H9 (cell line): ENCODE measurements at regions not wholly inside any gene's neighbourhood (a gene's known extent, or its start where the extent isn't known, plus 50 kb on each side); places are given as distances from the start of the nearest gene placed in this dataset.

ENCODE experiments used
- DNase-seq: peaks from one replicate; pipeline ENCODE4 v3.0.0-alpha.2; 2017
- H2AFZ ChIP-seq: one replicate; pipeline ENCODE4 v1.6.1; 2013; ENCODE audit warnings: mild to moderate bottlenecking, low read length, control low read depth, moderate library complexity
- H2AK5ac ChIP-seq: 2 replicates; pipeline ENCODE4 v1.6.1; 2013; ENCODE audit warnings: low read length, control low read depth, mixed read lengths; ENCODE audit not compliant: insufficient read length
- H2BK120ac ChIP-seq: one replicate; pipeline ENCODE4 v1.6.1; 2013; ENCODE audit warnings: low read depth, mild to moderate bottlenecking, low read length, control low read depth, inconsistent platforms; ENCODE audit not compliant: poor library complexity, severe bottlenecking
- H2BK12ac ChIP-seq: 2 replicates; pipeline ENCODE4 v1.6.1; 2013; ENCODE audit warnings: low read length, control low read depth, mixed read lengths, low read depth; ENCODE audit not compliant: insufficient read length
- H2BK15ac ChIP-seq: 2 replicates; pipeline ENCODE4 v1.6.1; 2013; ENCODE audit warnings: low read depth, low read length, control low read depth
- H2BK20ac ChIP-seq: one replicate; pipeline ENCODE4 v1.6.1; 2013; ENCODE audit warnings: low read depth, mild to moderate bottlenecking, low read length, control low read depth, inconsistent platforms; ENCODE audit not compliant: poor library complexity, severe bottlenecking
- H2BK5ac ChIP-seq: 2 replicates; pipeline ENCODE4 v1.6.1; 2013; ENCODE audit warnings: low read length, control low read depth, mixed read lengths; ENCODE audit not compliant: insufficient read length
- H3K14ac ChIP-seq: 2 replicates; pipeline ENCODE4 v1.6.1; 2013; ENCODE audit warnings: low read length, control low read depth; ENCODE audit not compliant: insufficient read depth
- H3K18ac ChIP-seq: 2 replicates; pipeline ENCODE4 v1.6.1; 2013; ENCODE audit warnings: low read depth, mild to moderate bottlenecking, mixed read lengths, low read length, control low read depth; ENCODE audit not compliant: insufficient read length
- H3K23ac ChIP-seq: 2 replicates; pipeline ENCODE4 v1.6.1; 2013; ENCODE audit warnings: low read length, control low read depth, mixed read lengths, low read depth; ENCODE audit not compliant: insufficient read length
- H3K23me2 ChIP-seq: 2 replicates; pipeline ENCODE4 v1.6.1; 2013; ENCODE audit warnings: low read depth, mild to moderate bottlenecking, mixed read lengths, low read length, control low read depth; ENCODE audit not compliant: insufficient read length, poor library complexity, severe bottlenecking
- H3K27ac ChIP-seq: 2 replicates; pipeline ENCODE4 v1.5.1; 2013; ENCODE audit warnings: low read length, control low read depth, mixed read lengths, low read depth; ENCODE audit not compliant: insufficient read length
- H3K27me3 ChIP-seq: 2 replicates; pipeline ENCODE4 v1.6.1; 2013; ENCODE audit warnings: low read length, control low read depth, inconsistent platforms; ENCODE audit not compliant: insufficient read depth
- H3K4ac ChIP-seq: 2 replicates; pipeline ENCODE4 v1.6.1; 2013; ENCODE audit warnings: low read depth, mild to moderate bottlenecking, control low read depth, inconsistent platforms, low read length, moderate library complexity
- H3K4me1 ChIP-seq: 2 replicates; pipeline ENCODE4 v1.6.1; 2013; ENCODE audit warnings: low read length, control low read depth, inconsistent platforms; ENCODE audit not compliant: insufficient read depth
- H3K4me2 ChIP-seq: 2 replicates; pipeline ENCODE4 v1.6.1; 2013; ENCODE audit warnings: low read length, control low read depth, mixed read lengths; ENCODE audit not compliant: insufficient read length, insufficient read depth
- H3K56ac ChIP-seq: 2 replicates; pipeline ENCODE4 v1.6.1; 2013; ENCODE audit warnings: low read depth, mild to moderate bottlenecking, mixed read lengths, low read length, control low read depth; ENCODE audit not compliant: insufficient read length
- H3K79me1 ChIP-seq: 2 replicates; pipeline ENCODE4 v1.6.1; 2013; ENCODE audit warnings: low read depth, mild to moderate bottlenecking, moderate library complexity, low read length, control low read depth, inconsistent platforms; ENCODE audit not compliant: insufficient read depth, poor library complexity, severe bottlenecking
- H3K79me2 ChIP-seq: 2 replicates; pipeline ENCODE4 v1.6.1; 2013; ENCODE audit warnings: low read length, control low read depth, inconsistent platforms; ENCODE audit not compliant: insufficient read depth
- H3K9ac ChIP-seq: 2 replicates; pipeline ENCODE4 v1.6.1; 2013; ENCODE audit warnings: low read length, control low read depth, mixed read lengths; ENCODE audit not compliant: insufficient read length; ENCODE audit errors: extremely low read depth
- H3K9me3 ChIP-seq: one replicate; pipeline ENCODE4 v1.6.1; 2013; ENCODE audit warnings: low read depth, low read length, inconsistent platforms; ENCODE audit not compliant: control insufficient read depth
- H3T11ph ChIP-seq: one replicate; pipeline ENCODE4 v1.6.1; 2013; ENCODE audit warnings: mild to moderate bottlenecking, low read length, control low read depth, inconsistent platforms
- H4K20me1 ChIP-seq: one replicate; pipeline ENCODE4 v1.6.1; 2013; ENCODE audit not compliant: control insufficient read depth, insufficient read length, insufficient read depth
- H4K5ac ChIP-seq: 2 replicates; pipeline ENCODE4 v1.6.1; 2013; ENCODE audit warnings: low read depth, mild to moderate bottlenecking, mixed read lengths, low read length, control low read depth; ENCODE audit not compliant: insufficient read length
- H4K8ac ChIP-seq: replicated peaks from 2 replicates; pipeline ENCODE4 v1.6.1; 2013; ENCODE audit warnings: low read length, control low read depth, mixed read lengths, low read depth; ENCODE audit not compliant: insufficient read length
- H4K91ac ChIP-seq: 2 replicates; pipeline ENCODE4 v1.6.1; 2013; ENCODE audit warnings: low read depth, mild to moderate bottlenecking, moderate library complexity, mixed read lengths, low read length, control low read depth; ENCODE audit not compliant: insufficient read length
- H3K27ac Mint-ChIP-seq, 3 experiments: 2 replicates in 2 of 3; 3 replicates in 1 of 3; pipeline ENCODE4 v1.8.0; 2020 to 2021; ENCODE audit warnings: mixed read lengths in 3 of 3, mild to moderate bottlenecking in 1 of 3, moderate library complexity in 1 of 3
- H3K27me3 Mint-ChIP-seq: 2 replicates; pipeline ENCODE4 v1.8.0; 2021; ENCODE audit warnings: low read depth, mild to moderate bottlenecking, moderate library complexity, mixed read lengths
- H3K36me3 Mint-ChIP-seq, 3 experiments: 2 replicates in 2 of 3; 3 replicates in 1 of 3; pipeline ENCODE4 v1.8.0; 2020 to 2021; ENCODE audit warnings: low read depth in 3 of 3, mixed read lengths in 3 of 3; ENCODE audit not compliant: insufficient read depth in 1 of 3
- H3K4me1 Mint-ChIP-seq, 2 experiments: 2 replicates each; pipeline ENCODE4 v1.8.0; 2020; ENCODE audit warnings: mixed read lengths in 2 of 2
- H3K4me3 Mint-ChIP-seq, 2 experiments: 2 replicates in 1 of 2; 3 replicates in 1 of 2; pipeline ENCODE4 v1.8.0; 2020 to 2021; ENCODE audit warnings: mild to moderate bottlenecking in 2 of 2, mixed read lengths in 2 of 2, moderate library complexity in 1 of 2
- H3K9me3 Mint-ChIP-seq, 2 experiments: 2 replicates in 1 of 2; 3 replicates in 1 of 2; pipeline ENCODE4 v1.8.0; 2020; ENCODE audit warnings: mild to moderate bottlenecking in 2 of 2, mixed read lengths in 2 of 2, moderate library complexity in 1 of 2
- CTCF ChIP-seq: fragments of 200-600 bp; sonication (generic); conservative IDR thresholded peaks from 3 replicates; pipeline ENCODE4 v1.8.0; 2021; ENCODE audit warnings: antibody characterized with exemption, mild to moderate bottlenecking
- WGBS: extraction: QIAGEN DNeasy Blood & Tissue Kit; methylation state at CpG from one replicate; pipeline ENCODE4 v1.1.7; 2013; ENCODE audit warnings: missing lambda C conversion rate, low lambda C conversion rate, mixed read lengths; ENCODE audit not compliant: insufficient read length; ENCODE audit errors: extremely low coverage; 5-methylcytosine and 5-hydroxymethylcytosine counted together

DNA sequence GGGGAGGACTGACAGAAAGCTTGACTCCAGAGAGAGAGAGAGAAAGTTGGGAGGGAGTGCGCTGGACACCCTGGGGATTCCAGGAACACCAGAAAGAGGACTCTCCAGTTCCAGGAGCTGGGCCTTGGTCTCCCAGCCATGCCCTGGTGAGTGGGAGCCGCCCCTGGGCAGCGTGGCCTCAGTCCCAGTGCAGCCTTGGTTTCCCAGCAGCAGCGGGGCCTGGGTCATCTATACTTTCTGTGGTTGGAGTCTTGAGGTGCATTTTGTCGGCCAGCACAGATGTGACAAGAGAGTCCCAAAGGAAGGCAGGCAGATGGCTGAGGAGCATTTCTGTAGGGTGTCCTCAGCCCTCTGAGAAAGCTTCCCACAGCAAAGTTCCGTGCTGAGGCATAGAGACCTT is 334.7 kb upstream of the ZNF32 start:
- Histone ChIP-seq H3K18ac (no peak overlapping the region), H2BK120ac (no peak overlapping the region), H3T11ph (no peak overlapping the region), H3K9ac (no peak overlapping the region), H3K79me2 (no peaks in the 10 kb centered on the region), H3K79me1 (no peaks in the 10 kb centered on the region), H3K4me2 (no peak overlapping the region), H3K27me3 (no peaks in the 10 kb centered on the region), H3K9me3 (no peaks in the 10 kb centered on the region), H2AFZ (no peak overlapping the region), H2BK12ac (no peak overlapping the region), H4K91ac (no peak overlapping the region), H3K27ac (no peak overlapping the region), H3K4ac (no peak overlapping the region), H3K23ac (no peak overlapping the region), H2BK20ac (no peak overlapping the region), H4K20me1 (no peaks in the 10 kb centered on the region), H2AK5ac (no peak overlapping the region), H3K23me2 (no peaks in the 10 kb centered on the region), H2BK5ac (no peak overlapping the region), H4K8ac (no peak overlapping the region), H3K56ac (no peak overlapping the region), H2BK15ac (no peak overlapping the region), H3K14ac (no peak overlapping the region), H4K5ac (no peak overlapping the region), H3K4me1 (no peaks in the 10 kb centered on the region)
- TF ChIP-seq CTCF = no peak
- DNase-seq = no peak
- H3K4me1 Mint-ChIP-seq = peaks cover 0 to 3% of the 10 kb centered on the region in 2 experiments; a peak in 1 of 4 replicates
- no peak overlapping the region for H3K4me3 Mint-ChIP-seq
- H3K9me3 Mint-ChIP-seq = peaks cover 6 to 9% of the 10 kb centered on the region in 2 experiments; a peak in 3 of 5 replicates
- WGBS = no CpG with 5 or more reads among the region's 6 CpGs
- H3K27ac Mint-ChIP-seq = no peak overlapping the region
- peaks cover 0 to 4% (median 0%) of the 10 kb centered on the region in 3 experiments; a peak in 2 of 7 replicates for H3K36me3 Mint-ChIP-seq
- H3K27me3 Mint-ChIP-seq = peaks cover 2% of the 10 kb centered on the region; the same call in 1 of the 2 replicates
